DOHH2 (cell line): ENCODE measurements at regions not wholly inside any gene's neighbourhood (a gene's known extent, or its start where the extent isn't known, plus 50 kb on each side); places are given as distances from the start of the nearest gene placed in this dataset.

ENCODE experiments used
- H3F3A ChIP-seq: fragments of 200-600 bp; sonication (generic), shearing (Covaris generic); 2 replicates; pipeline ENCODE4 v1.6.0; 2016; ENCODE audit warnings: antibody characterized with exemption, mild to moderate bottlenecking; ENCODE audit not compliant: control insufficient read depth, insufficient read depth
- H3K27ac ChIP-seq: fragments of 200-600 bp; sonication (generic); 2 replicates; pipeline ENCODE4 v1.5.1; 2014; ENCODE audit warnings: low read depth, mild to moderate bottlenecking, low read length, moderate library complexity
- H3K27me3 ChIP-seq: fragments of 200-600 bp; sonication (generic); 2 replicates; pipeline ENCODE4 v1.6.1; 2014; ENCODE audit warnings: mild to moderate bottlenecking, low read length, mixed read lengths; ENCODE audit not compliant: control insufficient read depth
- H3K36me3 ChIP-seq: fragments of 200-600 bp; sonication (generic); 2 replicates; pipeline ENCODE4 v1.6.1; 2014; ENCODE audit warnings: mild to moderate bottlenecking, low read length, moderate library complexity, mixed read lengths; ENCODE audit not compliant: control insufficient read depth
- H3K4me1 ChIP-seq: fragments of 200-600 bp; sonication (generic); 2 replicates; pipeline ENCODE4 v1.6.1; 2014; ENCODE audit warnings: mild to moderate bottlenecking, low read length, mixed read lengths; ENCODE audit not compliant: control insufficient read depth
- H3K4me2 ChIP-seq: fragments of 200-600 bp; sonication (generic); 2 replicates; pipeline ENCODE4 v1.6.0; 2014; ENCODE audit warnings: mild to moderate bottlenecking, low read length, moderate library complexity
- H3K4me3 ChIP-seq: fragments of 200-600 bp; sonication (generic); 2 replicates; pipeline ENCODE4 v1.5.1; 2014; ENCODE audit warnings: mild to moderate bottlenecking, low read length, mixed read lengths
- H3K79me2 ChIP-seq: fragments of 200-600 bp; sonication (generic); 2 replicates; pipeline ENCODE4 v1.6.1; 2014; ENCODE audit warnings: mild to moderate bottlenecking, low read length, mixed read lengths; ENCODE audit not compliant: control insufficient read depth
- H3K9me2 ChIP-seq: fragments of 200-600 bp; sonication (generic); replicated peaks from 2 replicates; pipeline ENCODE4 v1.6.1; 2014; ENCODE audit warnings: mild to moderate bottlenecking, low read length, mixed read lengths; ENCODE audit not compliant: control insufficient read depth
- H3K9me3 ChIP-seq: fragments of 200-600 bp; sonication (generic); 2 replicates; pipeline ENCODE4 v1.6.1; 2014; ENCODE audit warnings: antibody characterized with exemption, low read length, mixed read lengths; ENCODE audit not compliant: control insufficient read depth, insufficient read depth
- H4K20me1 ChIP-seq: fragments of 200-600 bp; sonication (generic); 2 replicates; pipeline ENCODE4 v1.6.0; 2014; ENCODE audit warnings: low read depth, mild to moderate bottlenecking, antibody characterized with exemption, low read length, moderate library complexity; ENCODE audit not compliant: control insufficient read depth, insufficient read depth
- EZH2phosphoT487 ChIP-seq: fragments of 200-600 bp; sonication (generic); IDR thresholded peaks from 2 replicates; pipeline ENCODE4 v1.6.1; 2017; ENCODE audit warnings: borderline replicate concordance, mild to moderate bottlenecking, antibody characterized with exemption, low read length, moderate library complexity, mixed read lengths
- TF ChIP-seq, protein P1 (sequence below): fragments of 200-600 bp; sonication (generic); IDR thresholded peaks from one replicate; pipeline ENCODE4 v1.5.1; 2014; ENCODE audit warnings: antibody characterized with exemption, mild to moderate bottlenecking, low read depth, low read length; ENCODE audit not compliant: poor library complexity, severe bottlenecking

GRCh38 chr12:71303199-71303598 is 136.4 kb upstream of the LGR5 start:
- no peaks in the 10 kb centered on the region for H4K20me1 ChIP-seq
- no peaks in the 10 kb centered on the region for H3K36me3 ChIP-seq
- no peak for TF ChIP-seq EZH2phosphoT487
- TF ChIP-seq, protein P1, sequence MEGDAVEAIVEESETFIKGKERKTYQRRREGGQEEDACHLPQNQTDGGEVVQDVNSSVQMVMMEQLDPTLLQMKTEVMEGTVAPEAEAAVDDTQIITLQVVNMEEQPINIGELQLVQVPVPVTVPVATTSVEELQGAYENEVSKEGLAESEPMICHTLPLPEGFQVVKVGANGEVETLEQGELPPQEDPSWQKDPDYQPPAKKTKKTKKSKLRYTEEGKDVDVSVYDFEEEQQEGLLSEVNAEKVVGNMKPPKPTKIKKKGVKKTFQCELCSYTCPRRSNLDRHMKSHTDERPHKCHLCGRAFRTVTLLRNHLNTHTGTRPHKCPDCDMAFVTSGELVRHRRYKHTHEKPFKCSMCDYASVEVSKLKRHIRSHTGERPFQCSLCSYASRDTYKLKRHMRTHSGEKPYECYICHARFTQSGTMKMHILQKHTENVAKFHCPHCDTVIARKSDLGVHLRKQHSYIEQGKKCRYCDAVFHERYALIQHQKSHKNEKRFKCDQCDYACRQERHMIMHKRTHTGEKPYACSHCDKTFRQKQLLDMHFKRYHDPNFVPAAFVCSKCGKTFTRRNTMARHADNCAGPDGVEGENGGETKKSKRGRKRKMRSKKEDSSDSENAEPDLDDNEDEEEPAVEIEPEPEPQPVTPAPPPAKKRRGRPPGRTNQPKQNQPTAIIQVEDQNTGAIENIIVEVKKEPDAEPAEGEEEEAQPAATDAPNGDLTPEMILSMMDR = no peak
- no peak overlapping the region for H3K4me2 ChIP-seq
- H3K27me3 ChIP-seq = no peaks in the 10 kb centered on the region
- no peak overlapping the region for H3K4me3 ChIP-seq
- H3K27ac ChIP-seq = no peak overlapping the region
- no peaks in the 10 kb centered on the region for H3K9me3 ChIP-seq
- no peaks in the 10 kb centered on the region for H3F3A ChIP-seq
- no peaks in the 10 kb centered on the region for H3K79me2 ChIP-seq
- H3K9me2 ChIP-seq = no peaks in the 10 kb centered on the region
- no peaks in the 10 kb centered on the region for H3K4me1 ChIP-seq

GRCh38 chr12:71300772-71301675 is 138.6 kb upstream of the LGR5 start:
- no peaks in the 10 kb centered on the region for H3F3A ChIP-seq
- no peaks in the 10 kb centered on the region for H3K36me3 ChIP-seq
- no peaks in the 10 kb centered on the region for H3K27me3 ChIP-seq
- H3K4me3 ChIP-seq = no peak overlapping the region
- TF ChIP-seq, protein P1 = no peak
- TF ChIP-seq EZH2phosphoT487 = no peak
- no peaks in the 10 kb centered on the region for H3K9me2 ChIP-seq
- H3K9me3 ChIP-seq = no peaks in the 10 kb centered on the region
- H3K79me2 ChIP-seq = no peaks in the 10 kb centered on the region
- H3K27ac ChIP-seq = no peak overlapping the region
- no peaks in the 10 kb centered on the region for H3K4me1 ChIP-seq
- no peaks in the 10 kb centered on the region for H4K20me1 ChIP-seq
- H3K4me2 ChIP-seq = no peak overlapping the region

- H3K4me1 ChIP-seq = no peaks in the 10 kb centered on the region
- no peaks in the 10 kb centered on the region for H3K9me2 ChIP-seq
- H3K9me3 ChIP-seq = no peaks in the 10 kb centered on the region
- H3K4me3 ChIP-seq = no peak overlapping the region
- no peaks in the 10 kb centered on the region for H3K27me3 ChIP-seq
- no peak overlapping the region for H3K27ac ChIP-seq
- no peak overlapping the region for H3K4me2 ChIP-seq
- H3K79me2 ChIP-seq = no peaks in the 10 kb centered on the region
- TF ChIP-seq EZH2phosphoT487 = no peak
- TF ChIP-seq, protein P1 = no peak
- H4K20me1 ChIP-seq = no peaks in the 10 kb centered on the region
- no peaks in the 10 kb centered on the region for H3K36me3 ChIP-seq
- H3F3A ChIP-seq = no peaks in the 10 kb centered on the region
Observed at GRCh38 chr12:71299541-71300376, 139.8 kb upstream of the LGR5 start.
